Progenitor cell of endocrine pancreas (in vitro differentiated cells): ENCODE measurements at regions not wholly inside any gene's neighbourhood (a gene's known extent, or its start where the extent isn't known, plus 50 kb on each side); places are given as distances from the start of the nearest gene placed in this dataset.

Experiments
- DNase-seq: peaks from one replicate; pipeline ENCODE4 v3.0.0; 2021; ENCODE audit warnings: low spot score; ENCODE audit not compliant: unreplicated experiment
- H3K27ac Mint-ChIP-seq: 2 replicates; pipeline ENCODE4 v1.8.0; 2021; ENCODE audit warnings: mild to moderate bottlenecking, moderate library complexity, mixed read lengths
- H3K27me3 Mint-ChIP-seq: 2 replicates; pipeline ENCODE4 v1.8.0; 2021; ENCODE audit warnings: mixed read lengths
- H3K36me3 Mint-ChIP-seq: 2 replicates; pipeline ENCODE4 v1.8.0; 2022; ENCODE audit warnings: mixed read lengths; ENCODE audit not compliant: insufficient read depth
- H3K4me1 Mint-ChIP-seq: 2 replicates; pipeline ENCODE4 v1.8.0; 2021; ENCODE audit warnings: low read depth, mixed read lengths
- H3K4me3 Mint-ChIP-seq: 2 replicates; pipeline ENCODE4 v1.8.0; 2021; ENCODE audit warnings: low read depth, mild to moderate bottlenecking, moderate library complexity, mixed read lengths
- H3K9me3 Mint-ChIP-seq: 2 replicates; pipeline ENCODE4 v1.8.0; 2021; ENCODE audit warnings: low read depth, mixed read lengths
- CTCF ChIP-seq: fragments of 200-600 bp; sonication (generic); IDR thresholded peaks from one replicate; pipeline ENCODE4 v1.5.0; 2021; ENCODE audit warnings: antibody characterized with exemption, mild to moderate bottlenecking; ENCODE audit not compliant: unreplicated experiment

GRCh38 chr18:28771849-28772248 is 594.9 kb upstream of the CDH2 start:
- Mint-ChIP-seq H3K4me1 (no peaks in the 10 kb centered on the region), H3K27ac (no peak overlapping the region), H3K27me3 (no peaks in the 10 kb centered on the region), H3K9me3 (no peaks in the 10 kb centered on the region), H3K4me3 (no peak overlapping the region), H3K36me3 (no peaks in the 10 kb centered on the region)
- DNase-seq, result no peak
- TF ChIP-seq CTCF, result no peak

GRCh38 chr18:28768791-28769768 is 592.1 kb upstream of the CDH2 start:
- Mint-ChIP-seq H3K36me3 (no peaks in the 10 kb centered on the region), H3K27me3 (no peaks in the 10 kb centered on the region), H3K9me3 (no peaks in the 10 kb centered on the region), H3K4me3 (no peak overlapping the region), H3K4me1 (peaks cover 18% of the 10 kb centered on the region), H3K27ac (no peak overlapping the region)
- DNase-seq, result no peak
- TF ChIP-seq CTCF, result no peak

GRCh38 chr18:28767727-28768211 is 590.8 kb upstream of the CDH2 start:
- H3K4me3 Mint-ChIP-seq, result no peak overlapping the region

GRCh38 chr18:28767201-28767600 is 590.3 kb upstream of the CDH2 start:
- no peak for TF ChIP-seq CTCF
- Mint-ChIP-seq H3K4me3 (no peak overlapping the region), H3K36me3 (no peaks in the 10 kb centered on the region), H3K9me3 (no peaks in the 10 kb centered on the region), H3K4me1 (peaks cover 27% of the 10 kb centered on the region), H3K27me3 (no peaks in the 10 kb centered on the region), H3K27ac (no peak overlapping the region)
- DNase-seq, result no peak

More at GRCh38 chr18:28767727-28768211, 590.8 kb upstream of the CDH2 start:
- DNase-seq, result no peak
- Mint-ChIP-seq H3K27ac (no peak overlapping the region), H3K36me3 (no peaks in the 10 kb centered on the region), H3K9me3 (no peaks in the 10 kb centered on the region), H3K27me3 (no peaks in the 10 kb centered on the region), H3K4me1 (peaks cover 25% of the 10 kb centered on the region)
- no peak for TF ChIP-seq CTCF

GRCh38 chr18:28766721-28767120 is 589.8 kb upstream of the CDH2 start:
- H3K4me1 Mint-ChIP-seq, result peaks cover 30% of the 10 kb centered on the region
- H3K27me3 Mint-ChIP-seq, result no peaks in the 10 kb centered on the region
- no peak for TF ChIP-seq CTCF

More at GRCh38 chr18:28766721-28767120, 589.8 kb upstream of the CDH2 start:
- Mint-ChIP-seq H3K9me3 (no peaks in the 10 kb centered on the region), H3K4me3 (no peak overlapping the region), H3K36me3 (no peaks in the 10 kb centered on the region), H3K27ac (no peak overlapping the region)
- DNase-seq, result no peak
